SK-N-SH (cell line): ENCODE measurements at regions not wholly inside any gene's neighbourhood (a gene's known extent, or its start where the extent isn't known, plus 50 kb on each side); places are given as distances from the start of the nearest gene placed in this dataset.

Source experiments
- CTCF ChIA-PET: fragments of 300-600, 350-600 bp; formaldehyde crosslinking; extraction: SDS; loops from one replicate; lab custom pipeline; 2021; lab: Yijun Ruan, JAX
- POLR2A ChIA-PET: fragments of 350-600 bp; sonication (Branson Sonifier 250); formaldehyde crosslinking; extraction: SDS; loops from one replicate; lab custom pipeline; 2020; ENCODE audit warnings: antibody characterized with exemption, inconsistent platforms; lab: Yijun Ruan, JAX
- DNase-seq: peaks from one replicate; pipeline ENCODE4 v3.0.0; 2012
- H2AFZ ChIP-seq: fragments of 200-600 bp; sonication (generic); 2 replicates; pipeline ENCODE4 v1.8.1; 2016; ENCODE audit warnings: antibody characterized with exemption, mild to moderate bottlenecking, low read depth
- H3F3A ChIP-seq: fragments of 200-600 bp; sonication (generic); replicated peaks from 2 replicates; pipeline ENCODE3; 2016; ENCODE audit warnings: antibody characterized with exemption, mild to moderate bottlenecking; ENCODE audit not compliant: insufficient read depth
- H3K27ac ChIP-seq, 2 experiments: fragments of 200-500 bp in 1 of 2; fragments of 200-600 bp in 1 of 2; sonication (Bioruptor generic) in 1 of 2; sonication (generic), shearing (Covaris generic) in 1 of 2; 2 replicates each; pipeline versions ENCODE4 v1.5.1 to v1.6.1; 2014 to 2016; ENCODE audit warnings: low read depth in 2 of 2, inconsistent platforms in 1 of 2, low read length in 1 of 2, mild to moderate bottlenecking in 1 of 2, mixed read lengths in 1 of 2
- H3K27me3 ChIP-seq: fragments of 200-600 bp; sonication (generic), shearing (Covaris generic); 2 replicates; pipeline ENCODE4 v1.6.1; 2016; ENCODE audit warnings: mixed run types; ENCODE audit not compliant: insufficient read depth
- H3K36me3 ChIP-seq, 2 experiments: fragments of 200-500 bp in 1 of 2; fragments of 200-600 bp in 1 of 2; sonication (Bioruptor generic) in 1 of 2; sonication (generic) in 1 of 2; replicated peaks in 1 of 2; 2 replicates each; pipeline versions ENCODE3 to v1.5.1; 2014 to 2016; ENCODE audit warnings: low read length in 1 of 2, mild to moderate bottlenecking in 1 of 2; ENCODE audit not compliant: insufficient read depth in 2 of 2, control insufficient read depth in 1 of 2
- H3K4me1 ChIP-seq, 2 experiments: fragments of 200-500 bp in 1 of 2; fragments of 200-600 bp in 1 of 2; sonication (Bioruptor generic) in 1 of 2; sonication (generic), shearing (Covaris generic) in 1 of 2; 2 replicates each; pipeline versions ENCODE4 v1.5.1 to v1.6.1; 2014 to 2016; ENCODE audit warnings: low read depth in 1 of 2, low read length in 1 of 2, mixed run types in 1 of 2; ENCODE audit not compliant: insufficient read depth in 2 of 2, control insufficient read depth in 1 of 2
- H3K4me2 ChIP-seq: fragments of 200-600 bp; sonication (generic), shearing (Covaris generic); 2 replicates; pipeline ENCODE4 v1.6.1; 2017; ENCODE audit warnings: mixed run types
- H3K4me3 ChIP-seq, 2 experiments: fragments of 200-500 bp in 1 of 2; fragments of 200-600 bp in 1 of 2; sonication (Bioruptor generic) in 1 of 2; sonication (generic), shearing (Covaris generic) in 1 of 2; 2 replicates each; pipeline versions ENCODE4 v1.5.1 to v1.8.1; 2014 to 2016; ENCODE audit warnings: low read depth in 2 of 2, inconsistent platforms in 1 of 2, low read length in 1 of 2, mild to moderate bottlenecking in 1 of 2, mixed read lengths in 1 of 2, moderate library complexity in 1 of 2
- H3K79me2 ChIP-seq: fragments of 200-600 bp; sonication (generic); 2 replicates; pipeline ENCODE4 v1.8.1; 2017; ENCODE audit warnings: mild to moderate bottlenecking; ENCODE audit not compliant: insufficient read depth
- H3K9ac ChIP-seq: fragments of 200-600 bp; sonication (generic); 2 replicates; pipeline ENCODE4 v1.6.1; 2017; ENCODE audit warnings: mixed run types
- H3K9me2 ChIP-seq: fragments of 200-600 bp; sonication (generic); 2 replicates; pipeline ENCODE4 v1.6.1; 2017; ENCODE audit warnings: mixed run types
- H3K9me3 ChIP-seq: fragments of 200-600 bp; sonication (generic); 2 replicates; pipeline ENCODE4 v1.6.1; 2017; ENCODE audit warnings: mixed run types, mild to moderate bottlenecking, moderate library complexity
- H4K20me1 ChIP-seq: fragments of 200-600 bp; sonication (generic); 2 replicates; pipeline ENCODE4 v1.6.1; 2017; ENCODE audit warnings: mild to moderate bottlenecking, mixed run types; ENCODE audit not compliant: insufficient read depth
- EP300 ChIP-seq, 2 experiments: IDR thresholded peaks; 2 replicates each; pipeline versions ENCODE4 v1.4.0 to v1.6.1; 2012; ENCODE audit warnings: borderline replicate concordance in 1 of 2, low read depth in 1 of 2, low read length in 1 of 2
- EZH2phosphoT487 ChIP-seq: fragments of 200-600 bp; sonication (generic); IDR thresholded peaks from 2 replicates; pipeline ENCODE4 v1.6.1; 2017; ENCODE audit warnings: low read depth, mixed run types, mild to moderate bottlenecking, antibody characterized with exemption, moderate library complexity, borderline replicate concordance
- FOSL2 ChIP-seq: IDR thresholded peaks from 2 replicates; pipeline ENCODE4 v1.4.0; 2012; ENCODE audit warnings: low read depth, mild to moderate bottlenecking, moderate library complexity, borderline replicate concordance
- FOXJ3 ChIP-seq: sonication (generic); formaldehyde crosslinking; IDR thresholded peaks from 2 replicates; pipeline ENCODE4 v1.5.1; 2020; ENCODE audit warnings: mild to moderate bottlenecking, missing genetic modification reagents
- FOXM1 ChIP-seq: IDR thresholded peaks from 2 replicates; pipeline ENCODE4 v1.4.0; 2012; ENCODE audit warnings: low read depth, mild to moderate bottlenecking
- GABPA ChIP-seq: IDR thresholded peaks from 2 replicates; pipeline ENCODE4 v1.4.0; 2012; ENCODE audit warnings: low read depth, mild to moderate bottlenecking
- IRF3 ChIP-seq: fragments of 150-350 bp; IDR thresholded peaks from 2 replicates; pipeline ENCODE4 v1.6.1; 2016; ENCODE audit warnings: mild to moderate bottlenecking, low read depth, low read length
- JUND ChIP-seq: IDR thresholded peaks from 2 replicates; pipeline ENCODE4 v1.4.0; 2012
- MAX ChIP-seq: IDR thresholded peaks from 2 replicates; pipeline ENCODE4 v1.4.0; 2012; ENCODE audit warnings: low read depth
- MEF2A ChIP-seq: IDR thresholded peaks from 2 replicates; pipeline ENCODE4 v1.4.0; 2012; ENCODE audit warnings: low read depth, borderline replicate concordance
- NFIC ChIP-seq: IDR thresholded peaks from 2 replicates; pipeline ENCODE4 v1.4.0; 2012; ENCODE audit warnings: borderline replicate concordance
- PBX3 ChIP-seq: IDR thresholded peaks from 2 replicates; pipeline ENCODE4; 2012
- RAD21 ChIP-seq: IDR thresholded peaks from 2 replicates; pipeline ENCODE4 v1.6.1; 2012; ENCODE audit warnings: mild to moderate bottlenecking, low read length
- RCOR1 ChIP-seq: fragments of 150-350 bp; IDR thresholded peaks from 2 replicates; pipeline ENCODE4 v1.6.1; 2017; ENCODE audit warnings: antibody characterized with exemption, low read length
- RFX5 ChIP-seq: IDR thresholded peaks from 2 replicates; pipeline ENCODE4 v1.6.1; 2012; ENCODE audit warnings: mild to moderate bottlenecking, improper control_type of control experiment, low read length
- SMC3 ChIP-seq: IDR thresholded peaks from 2 replicates; pipeline ENCODE4 v1.6.1; 2012; ENCODE audit warnings: low read depth, low read length, improper control_type of control experiment
- TCF12 ChIP-seq: IDR thresholded peaks from 2 replicates; pipeline ENCODE4 v1.4.0; 2012
- USF1 ChIP-seq: IDR thresholded peaks from 2 replicates; pipeline ENCODE4 v1.4.0; 2012; ENCODE audit warnings: low read depth, borderline replicate concordance
- YY1 ChIP-seq: IDR thresholded peaks from 2 replicates; pipeline ENCODE4 v1.4.0; 2012; ENCODE audit warnings: low read depth, mild to moderate bottlenecking
- WGBS: methylation state at CpG from one replicate; pipeline ENCODE4 v1.1.6; 2017; ENCODE audit warnings: low lambda C conversion rate; 5-methylcytosine and 5-hydroxymethylcytosine counted together

- H2AFZ ChIP-seq, result no peak overlapping the region
- no peaks in the 10 kb centered on the region for H3K4me1 ChIP-seq
- H3K4me2 ChIP-seq, result no peak overlapping the region
- no peak for DNase-seq
- H3K27ac ChIP-seq, result no peak overlapping the region
- 45% methylated on average over 7 of the region's 7 CpGs for WGBS
- ChIA-PET POLR2A (no interaction called here), CTCF (no interaction called here)
- no peaks in the 10 kb centered on the region for H3K27me3 ChIP-seq
- H3K79me2 ChIP-seq, result no peaks in the 10 kb centered on the region
- no peaks in the 10 kb centered on the region for H3K9me2 ChIP-seq
- H3F3A ChIP-seq, result no peaks in the 10 kb centered on the region
- no peak for TF ChIP-seq GABPA
- TF ChIP-seq IRF3, result no peak
- no peak for TF ChIP-seq PBX3
- no peak for TF ChIP-seq RFX5
- no peak for TF ChIP-seq EZH2phosphoT487
- TF ChIP-seq MAX, result no peak
- no peak for TF ChIP-seq MEF2A
- no peak for TF ChIP-seq RCOR1
- no peak for TF ChIP-seq EP300 (IDR thresholded peaks at IDR 0.05; ENCODE audit: borderline replicate concordance in 1 of 2, low read depth in 1 of 2, low read length in 1 of 2)
- TF ChIP-seq NFIC, result no peak
- no peak for TF ChIP-seq TCF12
- TF ChIP-seq SMC3, result no peak
- TF ChIP-seq FOXM1, result no peak
- H3K9ac ChIP-seq, result no peak overlapping the region
- no peaks in the 10 kb centered on the region for H3K36me3 ChIP-seq
- H4K20me1 ChIP-seq, result no peaks in the 10 kb centered on the region
- H3K9me3 ChIP-seq, result no peaks in the 10 kb centered on the region
- H3K4me3 ChIP-seq, result no peak overlapping the region
Measured at GRCh38 chrX:7318241-7318640, 170.3 kb upstream of the PUDP start.

GRCh38 chrX:7316887-7317286, 168.9 kb upstream of the PUDP start:
- POLR2A ChIA-PET, result no interaction called here
- Histone ChIP-seq H3K27ac (no peak overlapping the region), H3K9me3 (no peaks in the 10 kb centered on the region), H3F3A (no peaks in the 10 kb centered on the region), H2AFZ (no peak overlapping the region), H3K4me3 (no peak overlapping the region), H3K27me3 (no peaks in the 10 kb centered on the region), H3K4me1 (no peaks in the 10 kb centered on the region), H3K36me3 (no peaks in the 10 kb centered on the region), H3K79me2 (no peaks in the 10 kb centered on the region), H3K9me2 (no peaks in the 10 kb centered on the region), H4K20me1 (no peaks in the 10 kb centered on the region), H3K4me2 (no peak overlapping the region), H3K9ac (no peak overlapping the region)
- DNase-seq, result no peak
- WGBS, result 29% methylated on average over 2 of the region's 2 CpGs
- CTCF ChIA-PET, result no interaction called here
- TF ChIP-seq YY1 (no peak), RAD21 (no peak), EP300 (IDR thresholded peaks at IDR 0.05; ENCODE audit: borderline replicate concordance in 1 of 2, low read depth in 1 of 2, low read length in 1 of 2) (no peak), USF1 (no peak), FOSL2 (no peak), JUND (no peak), FOXJ3 (CRISPR knock-in tag) (no peak), SMC3 (no peak), RFX5 (no peak)
